MG63 (cell line): ENCODE measurements at regions not wholly inside any gene's neighbourhood (a gene's known extent, or its start where the extent isn't known, plus 50 kb on each side); places are given as distances from the start of the nearest gene placed in this dataset.

Experiments
- DNase-seq: peaks from one replicate; pipeline ENCODE4 v3.0.0-alpha.2; 2020
- H3K27me3 ChIP-seq: fragments of 250-450 bp; sonication (Bioruptor Pico); 2 replicates; pipeline ENCODE4 v1.5.1; 2020; ENCODE audit warnings: mild to moderate bottlenecking, moderate library complexity
- H3K36me3 ChIP-seq: fragments of 250-450 bp; sonication (Bioruptor Pico); 2 replicates; pipeline ENCODE4 v1.5.1; 2020; ENCODE audit warnings: mild to moderate bottlenecking, moderate library complexity
- H3K4me3 ChIP-seq: fragments of 250-450 bp; sonication (Bioruptor Pico); 2 replicates; pipeline ENCODE4 v1.5.1; 2020; ENCODE audit warnings: mild to moderate bottlenecking, moderate library complexity
- H3K9me3 ChIP-seq: fragments of 250-450 bp; sonication (Bioruptor Pico); 2 replicates; pipeline ENCODE4 v1.5.1; 2020; ENCODE audit warnings: mild to moderate bottlenecking, moderate library complexity

GRCh38 chr7:113480537-113480936 is 362.2 kb upstream of the SMIM30 start:
- Histone ChIP-seq H3K4me3 (no peak overlapping the region), H3K9me3 (no peaks in the 10 kb centered on the region), H3K36me3 (no peaks in the 10 kb centered on the region), H3K27me3 (no peaks in the 10 kb centered on the region)
- DNase-seq: no peak

GRCh38 chr7:113464096-113464855 is 345.9 kb upstream of the SMIM30 start:
- DNase-seq: no peak
- H3K9me3 ChIP-seq: no peaks in the 10 kb centered on the region
- H3K27me3 ChIP-seq: no peaks in the 10 kb centered on the region
- no peak overlapping the region for H3K4me3 ChIP-seq
- H3K36me3 ChIP-seq: no peaks in the 10 kb centered on the region

GRCh38 chr7:113460067-113460466 is 341.7 kb upstream of the SMIM30 start:
- H3K4me3 ChIP-seq: no peak overlapping the region
- DNase-seq: no peak
- H3K9me3 ChIP-seq: no peaks in the 10 kb centered on the region
- no peaks in the 10 kb centered on the region for H3K36me3 ChIP-seq
- H3K27me3 ChIP-seq: no peaks in the 10 kb centered on the region

- Histone ChIP-seq H3K27me3 (no peaks in the 10 kb centered on the region), H3K4me3 (no peak overlapping the region), H3K36me3 (no peaks in the 10 kb centered on the region), H3K9me3 (no peaks in the 10 kb centered on the region)
- no peak for DNase-seq
Measured at GRCh38 chr7:113456533-113456932, 338.2 kb upstream of the SMIM30 start.

- no peak for DNase-seq
- Histone ChIP-seq H3K4me3 (no peak overlapping the region), H3K36me3 (no peaks in the 10 kb centered on the region), H3K27me3 (no peaks in the 10 kb centered on the region), H3K9me3 (no peaks in the 10 kb centered on the region)
Measured at GRCh38 chr7:113454597-113455169, 336.3 kb upstream of the SMIM30 start.

GRCh38 chr7:113452245-113452644 is 333.9 kb upstream of the SMIM30 start:
- Histone ChIP-seq H3K4me3 (no peak overlapping the region), H3K36me3 (no peaks in the 10 kb centered on the region), H3K27me3 (no peaks in the 10 kb centered on the region), H3K9me3 (no peaks in the 10 kb centered on the region)
- no peak for DNase-seq

GRCh38 chr7:113446791-113447190 is 328.4 kb upstream of the SMIM30 start:
- Histone ChIP-seq H3K9me3 (no peaks in the 10 kb centered on the region), H3K4me3 (no peak overlapping the region)

GRCh38 chr7:113446391-113446790 is 328.0 kb upstream of the SMIM30 start:
- Histone ChIP-seq H3K9me3 (no peaks in the 10 kb centered on the region), H3K27me3 (no peaks in the 10 kb centered on the region), H3K36me3 (no peaks in the 10 kb centered on the region), H3K4me3 (no peak overlapping the region)
- DNase-seq: no peak

More at GRCh38 chr7:113446791-113447190, 328.4 kb upstream of the SMIM30 start:
- Histone ChIP-seq H3K36me3 (no peaks in the 10 kb centered on the region), H3K27me3 (no peaks in the 10 kb centered on the region)
- no peak for DNase-seq

- Histone ChIP-seq H3K27me3 (no peaks in the 10 kb centered on the region), H3K4me3 (no peak overlapping the region), H3K36me3 (no peaks in the 10 kb centered on the region), H3K9me3 (no peaks in the 10 kb centered on the region)
- DNase-seq: no peak
Measured at GRCh38 chr7:113444261-113444660, 325.9 kb upstream of the SMIM30 start.

GRCh38 chr7:113440173-113440572 is 321.8 kb upstream of the SMIM30 start:
- DNase-seq: no peak
- Histone ChIP-seq H3K4me3 (no peak overlapping the region), H3K36me3 (no peaks in the 10 kb centered on the region), H3K9me3 (no peaks in the 10 kb centered on the region), H3K27me3 (no peaks in the 10 kb centered on the region)

- no peak overlapping the region for H3K4me3 ChIP-seq
- no peaks in the 10 kb centered on the region for H3K27me3 ChIP-seq
- no peaks in the 10 kb centered on the region for H3K36me3 ChIP-seq
- no peak for DNase-seq
- H3K9me3 ChIP-seq: no peaks in the 10 kb centered on the region
Measured at GRCh38 chr7:113431406-113431805, 313.1 kb upstream of the SMIM30 start.

GRCh38 chr7:113424185-113424817 is 305.9 kb upstream of the SMIM30 start:
- H3K27me3 ChIP-seq: no peaks in the 10 kb centered on the region
- H3K36me3 ChIP-seq: no peaks in the 10 kb centered on the region
- DNase-seq: no peak
- H3K4me3 ChIP-seq: no peak overlapping the region
- H3K9me3 ChIP-seq: no peaks in the 10 kb centered on the region

- H3K36me3 ChIP-seq: no peaks in the 10 kb centered on the region
- no peak overlapping the region for H3K4me3 ChIP-seq
- H3K27me3 ChIP-seq: no peaks in the 10 kb centered on the region
- H3K9me3 ChIP-seq: no peaks in the 10 kb centered on the region
- DNase-seq: peak; percentile 53
Measured at GRCh38 chr7:113421696-113422330, 303.5 kb upstream of the SMIM30 start.

- no peaks in the 10 kb centered on the region for H3K36me3 ChIP-seq
- no peaks in the 10 kb centered on the region for H3K9me3 ChIP-seq
- H3K4me3 ChIP-seq: no peak overlapping the region
- no peaks in the 10 kb centered on the region for H3K27me3 ChIP-seq
- DNase-seq: no peak
Measured at GRCh38 chr7:113414401-113415035, 296.2 kb upstream of the SMIM30 start.

- DNase-seq: no peak
- no peaks in the 10 kb centered on the region for H3K27me3 ChIP-seq
- H3K9me3 ChIP-seq: no peaks in the 10 kb centered on the region
Measured at GRCh38 chr7:113412410-113412809, 294.1 kb upstream of the SMIM30 start.

GRCh38 chr7:113410796-113411195 is 292.4 kb upstream of the SMIM30 start:
- DNase-seq: no peak
- no peaks in the 10 kb centered on the region for H3K27me3 ChIP-seq
- H3K36me3 ChIP-seq: no peaks in the 10 kb centered on the region

More at GRCh38 chr7:113412410-113412809, 294.1 kb upstream of the SMIM30 start:
- no peaks in the 10 kb centered on the region for H3K36me3 ChIP-seq
- H3K4me3 ChIP-seq: no peak overlapping the region

GRCh38 chr7:113408999-113409398 is 290.6 kb upstream of the SMIM30 start:
- H3K4me3 ChIP-seq: no peak overlapping the region
- no peak for DNase-seq
- H3K36me3 ChIP-seq: no peaks in the 10 kb centered on the region
- H3K9me3 ChIP-seq: no peaks in the 10 kb centered on the region
- no peaks in the 10 kb centered on the region for H3K27me3 ChIP-seq

More at GRCh38 chr7:113410796-113411195, 292.4 kb upstream of the SMIM30 start:
- no peaks in the 10 kb centered on the region for H3K9me3 ChIP-seq
- H3K4me3 ChIP-seq: no peak overlapping the region
